Endothelial cell of umbilical vein (primary cell): ENCODE measurements at regions not wholly inside any gene's neighbourhood (a gene's known extent, or its start where the extent isn't known, plus 50 kb on each side); places are given as distances from the start of the nearest gene placed in this dataset.

Experiments used
- BruUV-seq: library from RNA; stranded (reverse); fragments of 400-500 nt; replicated peaks from 2 replicates; lab custom pipeline; 2021; lab: Mats Ljungman, UMichigan
- CTCF ChIA-PET: fragments of 300-600, 350-600 bp; sonication (Branson Sonifier 250); formaldehyde crosslinking; loops from one replicate; lab custom pipeline; 2021; ENCODE audit warnings: antibody characterized with exemption, inconsistent platforms; lab: Charles Lee
- POLR2A ChIA-PET: fragments of 300-600, 350-600 bp; sonication (Branson Sonifier 250); formaldehyde crosslinking; loops from one replicate; lab custom pipeline; 2021; ENCODE audit warnings: antibody characterized with exemption, inconsistent platforms; lab: Charles Lee
- DNase-seq: peaks from one replicate; pipeline ENCODE4 v3.0.0-alpha.2; 2011; ENCODE audit warnings: low read depth, low spot score
- FAIRE-seq: peaks from 2 replicates; lab custom pipeline; 2011; peaks lifted over from hg19 to GRCh38; lab: Jason Lieb, UNC
- H2AFZ ChIP-seq: 2 replicates; pipeline ENCODE4 v1.6.0; 2012; ENCODE audit warnings: low read depth, low read length, control low read depth, inconsistent platforms
- H3K27ac ChIP-seq: 2 replicates; pipeline ENCODE4 v1.5.1; 2011; ENCODE audit warnings: low read depth, mild to moderate bottlenecking, control low read depth, low read length, moderate library complexity; ENCODE audit not compliant: insufficient read depth
- H3K27me3 ChIP-seq, 2 experiments: 2 replicates each; pipeline versions ENCODE4 v1.6.0 to v1.6.1; 2011; ENCODE audit warnings: low read length in 2 of 2, mixed read lengths in 1 of 2; ENCODE audit not compliant: control insufficient read depth in 2 of 2, insufficient read depth in 2 of 2
- H3K36me3 ChIP-seq, 2 experiments: 2 replicates in 1 of 2; 3 replicates in 1 of 2; pipeline ENCODE4 v1.5.1; 2011; ENCODE audit warnings: low read length in 2 of 2, mild to moderate bottlenecking in 1 of 2, moderate library complexity in 1 of 2; ENCODE audit not compliant: control insufficient read depth in 2 of 2, insufficient read depth in 2 of 2; ENCODE audit errors: extremely low read depth in 1 of 2
- H3K4me1 ChIP-seq: 3 replicates; pipeline ENCODE4 v1.5.1; 2011; ENCODE audit warnings: mild to moderate bottlenecking, low read length; ENCODE audit not compliant: control insufficient read depth, insufficient read depth; ENCODE audit errors: extremely low read depth
- H3K4me2 ChIP-seq: 2 replicates; pipeline ENCODE4 v1.6.1; 2011; ENCODE audit warnings: low read length, control low read depth, mixed read lengths; ENCODE audit not compliant: insufficient read depth
- H3K4me3 ChIP-seq, 3 experiments: fragments of 200-600 bp in 1 of 3; sonication (generic), shearing (Covaris generic) in 1 of 3; replicated peaks in 1 of 3; 2 replicates each; pipeline ENCODE4 v1.5.1; 2011 to 2016; ENCODE audit warnings: control low read depth in 3 of 3, low read length in 3 of 3, mild to moderate bottlenecking in 2 of 3, inconsistent platforms in 1 of 3, low read depth in 1 of 3, moderate library complexity in 1 of 3; ENCODE audit not compliant: insufficient read depth in 1 of 3
- H3K79me2 ChIP-seq: 2 replicates; pipeline ENCODE4 v1.6.0; 2012; ENCODE audit warnings: low read length, inconsistent platforms; ENCODE audit not compliant: control insufficient read depth, insufficient read depth
- H3K9ac ChIP-seq: replicated peaks from 2 replicates; pipeline ENCODE3; 2011; ENCODE audit warnings: low read length, control low read depth; ENCODE audit not compliant: insufficient read depth; ENCODE audit errors: extremely low read depth
- H3K9me1 ChIP-seq: replicated peaks from 3 replicates; pipeline ENCODE4 v1.6.0; 2011; ENCODE audit warnings: mild to moderate bottlenecking, low read length; ENCODE audit not compliant: control insufficient read depth, insufficient read depth; ENCODE audit errors: extremely low read depth
- H3K9me3 ChIP-seq: replicated peaks from 2 replicates; pipeline ENCODE4 v1.5.1; 2012; ENCODE audit warnings: low read length, inconsistent platforms; ENCODE audit not compliant: control insufficient read depth, insufficient read depth
- H4K20me1 ChIP-seq: replicated peaks from 2 replicates; pipeline ENCODE3; 2011; ENCODE audit warnings: mild to moderate bottlenecking, low read length; ENCODE audit not compliant: control insufficient read depth, insufficient read depth; ENCODE audit errors: extremely low read depth
- EZH2 ChIP-seq: IDR thresholded peaks from 2 replicates; pipeline ENCODE4 v1.6.1; 2012; ENCODE audit warnings: borderline replicate concordance, low read depth, mild to moderate bottlenecking, moderate library complexity, low read length, inconsistent platforms; ENCODE audit not compliant: severe bottlenecking
- FOS ChIP-seq: IDR thresholded peaks from 2 replicates; pipeline ENCODE4 v1.6.1; 2011; ENCODE audit warnings: mild to moderate bottlenecking, low read length, moderate library complexity, borderline replicate concordance; ENCODE audit not compliant: insufficient read depth
- GATA2 ChIP-seq: IDR thresholded peaks from 2 replicates; pipeline ENCODE4 v1.7.0; 2011; ENCODE audit warnings: low read depth, mild to moderate bottlenecking, moderate library complexity, mixed read lengths, low read length; ENCODE audit not compliant: insufficient read length, insufficient read depth
- JUN ChIP-seq: IDR thresholded peaks from 2 replicates; pipeline ENCODE4 v1.6.1; 2011; ENCODE audit warnings: borderline replicate concordance, low read depth; ENCODE audit not compliant: insufficient read length, insufficient read depth
- MAX ChIP-seq: IDR thresholded peaks from 2 replicates; pipeline ENCODE4 v1.6.1; 2011; ENCODE audit not compliant: insufficient read depth, insufficient read length
- MYC ChIP-seq: IDR thresholded peaks from one replicate; pipeline ENCODE4 v1.6.1; 2011; ENCODE audit warnings: mild to moderate bottlenecking, low read depth, low read length
- POLR2A ChIP-seq: IDR thresholded peaks from 2 replicates; pipeline ENCODE4 v1.6.1; 2012; ENCODE audit warnings: low read depth, mild to moderate bottlenecking, control low read depth, low read length
- POLR2AphosphoS5 ChIP-seq: IDR thresholded peaks from 2 replicates; pipeline ENCODE4 v1.6.1; 2012; ENCODE audit warnings: low read depth, mild to moderate bottlenecking, control low read depth, low read length, moderate library complexity; ENCODE audit not compliant: insufficient read depth
- dilution Hi-C: fragments of 300-500 bp; cut with MboI; formaldehyde crosslinking; loops from one replicate; pipeline ENCODE4 v1.15.0; 2019; ENCODE audit warnings: low sequenced_read_pairs; ENCODE audit not compliant: extremely low pct_ligation_motif_present
- intact Hi-C: fragments of 100-400 bp; cut with micrococcal nuclease; formaldehyde crosslinking; loops from one replicate; pipeline ENCODE4 v1.10.0; 2022
- TF ChIP-seq, protein P1 (sequence below), 2 donors: IDR thresholded peaks; 1 replicate in 1 of 2; 2 replicates in 1 of 2; pipeline ENCODE4 v1.5.1; 2011; ENCODE audit warnings: low read length in 2 of 2, mild to moderate bottlenecking in 2 of 2, moderate library complexity in 2 of 2, control low read depth in 1 of 2, inconsistent platforms in 1 of 2, low read depth in 1 of 2; ENCODE audit not compliant: insufficient read depth in 1 of 2; ENCODE audit errors: extremely low read depth in 1 of 2

DNA sequence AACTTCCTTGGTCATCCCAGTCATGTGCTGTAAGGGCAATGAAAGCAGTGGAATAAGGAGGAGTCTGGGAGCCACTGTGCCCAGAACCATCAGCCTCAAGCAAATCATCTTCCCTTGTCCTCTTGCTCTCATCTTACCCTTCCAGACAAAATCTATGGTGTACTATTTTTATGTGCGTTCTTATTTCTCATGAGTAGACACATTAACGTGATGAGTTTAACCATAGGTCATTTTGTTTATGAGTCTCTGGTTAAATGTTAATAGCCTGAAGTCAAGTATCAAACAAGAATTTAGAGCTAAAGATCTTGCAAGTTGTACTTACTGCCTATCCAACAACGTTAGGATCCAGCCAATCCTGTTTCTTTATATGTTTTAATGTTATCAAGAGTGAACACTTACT is 495.3 kb downstream of the SPRY1 start:
- no peak overlapping the region for H2AFZ ChIP-seq
- peaks cover 57% of the 10 kb centered on the region for H3K4me1 ChIP-seq
- FAIRE-seq = no peak
- CTCF ChIA-PET = interaction anchor here (1.0 to 1.2 kb wide), 2 partner anchors 11 to 18 kb away, joined by 3 read pairs; no protein-coding TSS in a partner anchor
- no peaks in the 10 kb centered on the region for H3K79me2 ChIP-seq
- DNase-seq = no peak
- intact Hi-C loops = loop anchor here (2.0 to 5.0 kb wide), 3 partner anchors 119 to 495 kb away; partner anchors contain the start of gene SPRY1
- peak overlapping the region; percentile 96 for H3K27ac ChIP-seq
- H3K4me3 ChIP-seq = no peak overlapping the region
- no peaks in the 10 kb centered on the region for H3K9me3 ChIP-seq
- no peaks in the 10 kb centered on the region for H3K36me3 ChIP-seq
- POLR2A ChIA-PET = no interaction called here
- no peaks in the 10 kb centered on the region for H3K27me3 ChIP-seq
- dilution Hi-C loops = no loop called here
- H4K20me1 ChIP-seq = no peaks in the 10 kb centered on the region
- no peak overlapping the region for H3K9ac ChIP-seq
- TF ChIP-seq MYC = no peak
- TF ChIP-seq MAX = no peak
- no peak for TF ChIP-seq POLR2A
- no peak for TF ChIP-seq EZH2
- TF ChIP-seq FOS = no peak
- TF ChIP-seq JUN = no peak
- TF ChIP-seq POLR2AphosphoS5 = no peak
- TF ChIP-seq, protein P1, sequence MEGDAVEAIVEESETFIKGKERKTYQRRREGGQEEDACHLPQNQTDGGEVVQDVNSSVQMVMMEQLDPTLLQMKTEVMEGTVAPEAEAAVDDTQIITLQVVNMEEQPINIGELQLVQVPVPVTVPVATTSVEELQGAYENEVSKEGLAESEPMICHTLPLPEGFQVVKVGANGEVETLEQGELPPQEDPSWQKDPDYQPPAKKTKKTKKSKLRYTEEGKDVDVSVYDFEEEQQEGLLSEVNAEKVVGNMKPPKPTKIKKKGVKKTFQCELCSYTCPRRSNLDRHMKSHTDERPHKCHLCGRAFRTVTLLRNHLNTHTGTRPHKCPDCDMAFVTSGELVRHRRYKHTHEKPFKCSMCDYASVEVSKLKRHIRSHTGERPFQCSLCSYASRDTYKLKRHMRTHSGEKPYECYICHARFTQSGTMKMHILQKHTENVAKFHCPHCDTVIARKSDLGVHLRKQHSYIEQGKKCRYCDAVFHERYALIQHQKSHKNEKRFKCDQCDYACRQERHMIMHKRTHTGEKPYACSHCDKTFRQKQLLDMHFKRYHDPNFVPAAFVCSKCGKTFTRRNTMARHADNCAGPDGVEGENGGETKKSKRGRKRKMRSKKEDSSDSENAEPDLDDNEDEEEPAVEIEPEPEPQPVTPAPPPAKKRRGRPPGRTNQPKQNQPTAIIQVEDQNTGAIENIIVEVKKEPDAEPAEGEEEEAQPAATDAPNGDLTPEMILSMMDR (IDR thresholded peaks at IDR 0.05; ENCODE audit: extremely low read depth in 1 of 2, insufficient read depth in 1 of 2, low read depth in 1 of 2, low read length in 2 of 2) = no peak
- TF ChIP-seq GATA2 = no peak
- no TSS peak for BruUV-seq
- no peak overlapping the region for H3K4me2 ChIP-seq
- H3K9me1 ChIP-seq = no peaks in the 10 kb centered on the region
